HEK293T (cell line): ENCODE measurements at regions not wholly inside any gene's neighbourhood (a gene's known extent, or its start where the extent isn't known, plus 50 kb on each side); places are given as distances from the start of the nearest gene placed in this dataset.

ENCODE experiments used
- BHLHE40 ChIP-seq: fragments of 450-650 bp; IDR thresholded peaks from 2 replicates; pipeline ENCODE4 v1.6.1; 2016; ENCODE audit warnings: mild to moderate bottlenecking, moderate library complexity, borderline replicate concordance
- FOXA1 ChIP-seq: fragments of 450-650 bp; IDR thresholded peaks from 2 replicates; pipeline ENCODE4 v1.6.1; 2016; ENCODE audit warnings: mild to moderate bottlenecking
- FOXK2 ChIP-seq: fragments of 450-650 bp; IDR thresholded peaks from 2 replicates; pipeline ENCODE4 v1.6.1; 2016; ENCODE audit warnings: mild to moderate bottlenecking
- FOXM1 ChIP-seq: fragments of 450-650 bp; IDR thresholded peaks from 2 replicates; pipeline ENCODE4 v1.6.1; 2017; ENCODE audit warnings: mild to moderate bottlenecking, borderline replicate concordance
- HDGF ChIP-seq: fragments of 450-650 bp; IDR thresholded peaks from 2 replicates; pipeline ENCODE4 v1.6.1; 2017; ENCODE audit warnings: antibody characterized with exemption, borderline replicate concordance
- SP1 ChIP-seq: fragments of 450-650 bp; IDR thresholded peaks from 2 replicates; pipeline ENCODE4 v1.6.1; 2017
- SUZ12 ChIP-seq: fragments of 450-650 bp; IDR thresholded peaks from 2 replicates; pipeline ENCODE4 v1.6.1; 2016; ENCODE audit warnings: mild to moderate bottlenecking
- ZNF384 ChIP-seq: fragments of 450-650 bp; IDR thresholded peaks from 2 replicates; pipeline ENCODE4 v1.6.1; 2016

DNA sequence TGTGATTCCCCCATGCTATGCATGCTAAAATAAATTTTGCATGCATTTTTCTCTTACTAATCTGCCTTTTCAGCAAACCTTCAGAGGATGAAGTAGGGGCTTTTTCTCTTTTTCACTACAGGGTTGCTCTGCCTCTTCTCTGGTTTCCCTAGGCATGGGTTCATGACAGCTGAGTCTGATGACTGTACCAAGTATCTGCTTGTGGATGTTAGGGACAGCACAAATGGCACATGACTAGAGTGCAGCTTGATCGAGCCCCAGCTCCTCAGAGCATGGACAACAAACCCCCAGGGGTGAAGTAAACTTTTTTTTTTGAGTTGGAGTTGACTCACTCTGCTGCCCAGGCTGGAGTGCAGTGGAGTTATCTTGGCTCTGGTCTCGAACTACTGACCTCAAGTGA, 57.1 kb upstream of the GCM1 start:
- TF ChIP-seq ZNF384 (no peak), FOXM1 (no peak), SUZ12 (no peak), BHLHE40 (no peak), FOXK2 (no peak), HDGF (no peak), FOXA1 (no peak), SP1 (no peak)
